Erythroblast (primary cell): ENCODE measurements at regions not wholly inside any gene's neighbourhood (a gene's known extent, or its start where the extent isn't known, plus 50 kb on each side); places are given as distances from the start of the nearest gene placed in this dataset.

Experiments
- GATA1 ChIP-seq: IDR thresholded peaks from 2 replicates; pipeline ENCODE4 v1.6.1; 2011; ENCODE audit warnings: low read depth, mild to moderate bottlenecking, control low read depth, low read length, moderate library complexity
- POLR2A ChIP-seq: IDR thresholded peaks from 2 replicates; pipeline ENCODE4 v1.6.1; 2011; ENCODE audit warnings: mild to moderate bottlenecking, low read length

DNA sequence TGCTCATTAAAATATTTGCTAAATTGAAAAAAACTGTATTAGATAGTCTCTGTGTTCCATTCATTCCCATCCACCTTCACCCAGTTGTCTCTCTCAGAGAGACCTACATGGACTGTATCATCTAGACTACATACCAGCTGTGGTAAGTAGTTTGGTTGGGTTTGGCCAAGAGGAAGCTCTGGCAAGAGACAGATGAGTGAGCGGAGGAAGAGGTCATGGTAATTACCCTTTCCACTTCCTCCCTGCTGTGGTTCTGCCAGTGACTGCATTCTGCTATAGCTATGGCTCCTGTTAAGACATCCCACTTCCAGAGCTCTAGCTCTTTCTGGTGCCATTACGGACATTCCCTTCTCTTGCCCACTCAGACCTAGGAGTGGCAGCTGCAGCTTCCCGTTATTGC lies 239.0 kb upstream of the MID1 start:
- TF ChIP-seq POLR2A = no peak
- no peak for TF ChIP-seq GATA1
